OCI-LY3 (cell line): ENCODE measurements at regions not wholly inside any gene's neighbourhood (a gene's known extent, or its start where the extent isn't known, plus 50 kb on each side); places are given as distances from the start of the nearest gene placed in this dataset.

ENCODE experiments used
- EZH2phosphoT487 ChIP-seq: fragments of 200-600 bp; shearing (Covaris generic); IDR thresholded peaks from 2 replicates; pipeline ENCODE4 v1.6.1; 2018; ENCODE audit warnings: antibody characterized with exemption, mixed run types, low read depth
- TF ChIP-seq, protein P1 (sequence below): fragments of 200-600, 300-600 bp; sonication (generic); IDR thresholded peaks from 2 replicates; pipeline ENCODE4 v1.5.1; 2014; ENCODE audit warnings: antibody characterized with exemption, low read length, low read depth

DNA sequence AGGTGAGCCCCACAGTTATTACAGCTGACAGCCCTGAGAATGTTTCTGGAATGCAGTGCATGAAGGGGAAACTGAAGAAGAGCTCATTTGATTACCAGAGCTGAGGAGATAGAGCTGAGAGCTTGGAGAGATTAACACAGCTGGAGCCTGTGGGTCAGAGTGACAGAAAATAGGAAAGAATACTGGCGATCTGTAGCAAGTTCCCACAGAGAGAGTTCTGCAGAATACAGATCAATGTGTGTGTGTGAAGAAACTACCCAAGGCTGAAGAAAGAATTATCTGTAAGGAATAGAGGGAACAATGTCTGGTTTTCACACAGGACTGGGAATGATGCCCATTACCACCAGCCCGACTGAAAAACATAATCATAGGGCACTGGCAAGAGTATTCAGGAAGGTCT, 103.6 kb upstream of the SNX7 start:
- no peak for TF ChIP-seq EZH2phosphoT487
- TF ChIP-seq, protein P1, sequence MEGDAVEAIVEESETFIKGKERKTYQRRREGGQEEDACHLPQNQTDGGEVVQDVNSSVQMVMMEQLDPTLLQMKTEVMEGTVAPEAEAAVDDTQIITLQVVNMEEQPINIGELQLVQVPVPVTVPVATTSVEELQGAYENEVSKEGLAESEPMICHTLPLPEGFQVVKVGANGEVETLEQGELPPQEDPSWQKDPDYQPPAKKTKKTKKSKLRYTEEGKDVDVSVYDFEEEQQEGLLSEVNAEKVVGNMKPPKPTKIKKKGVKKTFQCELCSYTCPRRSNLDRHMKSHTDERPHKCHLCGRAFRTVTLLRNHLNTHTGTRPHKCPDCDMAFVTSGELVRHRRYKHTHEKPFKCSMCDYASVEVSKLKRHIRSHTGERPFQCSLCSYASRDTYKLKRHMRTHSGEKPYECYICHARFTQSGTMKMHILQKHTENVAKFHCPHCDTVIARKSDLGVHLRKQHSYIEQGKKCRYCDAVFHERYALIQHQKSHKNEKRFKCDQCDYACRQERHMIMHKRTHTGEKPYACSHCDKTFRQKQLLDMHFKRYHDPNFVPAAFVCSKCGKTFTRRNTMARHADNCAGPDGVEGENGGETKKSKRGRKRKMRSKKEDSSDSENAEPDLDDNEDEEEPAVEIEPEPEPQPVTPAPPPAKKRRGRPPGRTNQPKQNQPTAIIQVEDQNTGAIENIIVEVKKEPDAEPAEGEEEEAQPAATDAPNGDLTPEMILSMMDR = no peak
